GM10266 (cell line): ENCODE measurements at regions not wholly inside any gene's neighbourhood (a gene's known extent, or its start where the extent isn't known, plus 50 kb on each side); places are given as distances from the start of the nearest gene placed in this dataset.

ENCODE experiments used
- DNase-seq: peaks from one replicate; pipeline ENCODE4 v3.0.0; 2012; ENCODE audit errors: extremely low spot score
- TF ChIP-seq, protein P1 (sequence below): IDR thresholded peaks from 2 replicates; pipeline ENCODE4 v1.5.1; 2012; ENCODE audit warnings: mild to moderate bottlenecking, low read depth; ENCODE audit not compliant: control insufficient read depth, insufficient read depth; ENCODE audit errors: missing control alignments

DNA sequence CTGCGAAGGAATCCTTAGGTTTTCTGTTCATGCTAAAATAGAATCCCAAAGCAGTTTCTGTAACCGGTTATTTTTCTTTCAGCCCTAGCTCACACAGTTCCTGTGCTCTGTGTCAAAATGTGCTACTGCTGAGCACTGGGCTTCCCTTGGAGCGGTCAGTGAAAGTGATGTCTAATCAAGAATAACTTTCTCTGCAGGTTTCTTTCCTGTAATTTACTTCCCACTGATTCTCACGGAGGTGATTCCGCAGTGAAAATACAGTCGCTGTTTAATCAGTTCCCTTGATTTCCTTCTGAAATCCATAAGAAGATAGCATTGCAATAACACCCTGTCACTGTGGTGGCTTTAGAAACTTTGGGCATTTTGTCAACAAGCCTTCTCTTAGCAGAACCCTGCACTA, 112.0 kb upstream of the ISL1 start:
- TF ChIP-seq, protein P1, sequence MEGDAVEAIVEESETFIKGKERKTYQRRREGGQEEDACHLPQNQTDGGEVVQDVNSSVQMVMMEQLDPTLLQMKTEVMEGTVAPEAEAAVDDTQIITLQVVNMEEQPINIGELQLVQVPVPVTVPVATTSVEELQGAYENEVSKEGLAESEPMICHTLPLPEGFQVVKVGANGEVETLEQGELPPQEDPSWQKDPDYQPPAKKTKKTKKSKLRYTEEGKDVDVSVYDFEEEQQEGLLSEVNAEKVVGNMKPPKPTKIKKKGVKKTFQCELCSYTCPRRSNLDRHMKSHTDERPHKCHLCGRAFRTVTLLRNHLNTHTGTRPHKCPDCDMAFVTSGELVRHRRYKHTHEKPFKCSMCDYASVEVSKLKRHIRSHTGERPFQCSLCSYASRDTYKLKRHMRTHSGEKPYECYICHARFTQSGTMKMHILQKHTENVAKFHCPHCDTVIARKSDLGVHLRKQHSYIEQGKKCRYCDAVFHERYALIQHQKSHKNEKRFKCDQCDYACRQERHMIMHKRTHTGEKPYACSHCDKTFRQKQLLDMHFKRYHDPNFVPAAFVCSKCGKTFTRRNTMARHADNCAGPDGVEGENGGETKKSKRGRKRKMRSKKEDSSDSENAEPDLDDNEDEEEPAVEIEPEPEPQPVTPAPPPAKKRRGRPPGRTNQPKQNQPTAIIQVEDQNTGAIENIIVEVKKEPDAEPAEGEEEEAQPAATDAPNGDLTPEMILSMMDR, result no peak
- DNase-seq, result no peak

DNA sequence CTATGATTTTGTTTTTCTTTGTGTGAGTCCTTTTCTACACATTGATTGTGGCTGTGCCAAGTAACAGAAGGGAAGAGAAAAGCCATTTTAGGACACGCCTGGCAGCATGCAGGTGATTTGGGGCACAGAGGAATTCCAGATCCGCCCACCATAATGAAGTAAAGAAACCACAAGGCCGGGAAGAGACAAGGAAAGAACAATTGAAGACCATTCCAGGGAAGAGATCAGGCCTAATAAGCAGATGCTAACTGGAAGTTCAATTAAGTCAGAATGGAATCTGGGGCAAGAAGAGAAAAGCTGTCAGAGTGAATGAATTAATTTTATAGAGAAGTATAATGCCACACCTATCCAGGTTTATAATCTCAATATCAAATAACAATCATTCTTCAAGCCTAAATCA, 110.2 kb upstream of the ISL1 start:
- no peak for DNase-seq

DNA sequence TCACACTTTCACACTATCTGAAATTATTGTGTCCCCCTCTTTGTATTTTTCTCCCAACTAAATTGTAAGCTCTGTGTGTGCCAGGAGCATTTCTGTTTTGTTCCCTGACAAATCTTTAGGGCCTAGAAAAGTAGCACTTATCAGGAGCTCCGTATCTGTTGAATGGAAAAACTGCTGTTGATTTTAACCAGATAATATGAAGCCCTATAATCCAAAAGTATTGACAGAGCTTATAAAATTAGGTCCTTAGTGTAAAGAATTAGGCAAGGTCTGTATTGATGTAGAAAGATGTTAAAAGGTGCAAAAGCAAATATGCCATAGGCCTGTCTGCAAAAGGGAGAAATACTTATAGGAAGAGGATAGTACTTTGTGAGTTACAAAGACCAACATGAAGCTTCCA, 109.4 kb upstream of the ISL1 start:
- TF ChIP-seq, protein P1, result no peak
- DNase-seq, result no peak

More for the DNA sequence above, 110.2 kb upstream of the ISL1 start:
- TF ChIP-seq, protein P1, result no peak

DNA sequence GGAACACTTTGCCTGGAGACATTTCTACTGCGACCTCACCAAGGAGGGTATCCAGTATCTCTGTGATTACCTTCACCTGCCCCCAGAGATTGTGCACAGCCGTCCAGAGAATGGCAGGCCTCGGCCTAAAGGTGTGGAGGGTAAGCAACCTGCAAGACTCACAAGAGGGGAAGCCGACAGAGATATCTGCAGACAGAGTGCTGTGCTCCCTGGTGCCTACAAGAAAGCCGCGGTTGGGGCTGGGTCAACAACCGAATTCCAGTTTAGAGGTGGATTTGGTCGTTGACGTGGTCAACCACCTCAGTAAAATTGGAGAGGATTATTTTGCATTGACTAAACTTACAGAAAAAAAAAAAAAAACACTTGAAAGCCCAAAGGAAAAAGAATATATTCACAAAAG, 107.8 kb upstream of the ISL1 start:
- TF ChIP-seq, protein P1, result no peak
- DNase-seq, result no peak

DNA sequence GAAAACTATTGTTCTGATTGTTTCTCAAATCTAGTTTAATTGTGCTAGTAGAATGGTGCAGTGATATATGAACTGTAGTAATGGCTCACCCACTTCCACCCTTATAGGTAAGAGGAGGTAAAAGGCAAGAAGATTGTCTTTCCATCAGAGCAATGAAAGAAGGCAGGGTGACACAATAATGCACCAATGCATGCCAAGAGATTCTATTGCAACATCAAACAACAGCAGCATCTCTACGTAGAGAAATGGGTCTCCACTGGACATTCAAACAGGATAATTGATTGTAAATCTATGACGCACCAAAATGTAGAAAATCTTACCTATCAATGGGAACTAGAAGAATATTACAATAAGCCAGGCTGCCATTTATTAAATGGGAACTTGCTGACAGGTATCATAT, 107.0 kb upstream of the ISL1 start:
- TF ChIP-seq, protein P1, result no peak

DNA sequence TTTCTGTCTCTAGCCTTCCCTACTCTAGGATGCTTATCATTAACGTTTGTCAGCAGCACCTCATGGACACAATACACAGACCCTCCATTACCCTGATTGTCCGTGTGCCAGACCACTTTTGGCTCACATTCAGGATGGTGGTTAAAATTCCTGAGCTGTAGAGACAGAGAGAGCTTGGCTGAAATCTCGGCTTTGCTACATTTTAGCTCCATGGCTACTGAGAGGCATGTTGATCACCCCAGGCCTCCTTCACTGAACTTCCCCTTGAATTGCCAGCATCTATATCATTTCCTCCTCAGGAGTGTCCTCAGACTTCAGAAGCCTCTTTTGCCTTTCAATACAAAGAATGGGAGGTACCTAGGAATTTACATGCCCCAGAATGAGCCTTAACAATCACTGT, 104.7 kb upstream of the ISL1 start:
- no peak for DNase-seq
- TF ChIP-seq, protein P1, result no peak

More for the DNA sequence above, 107.0 kb upstream of the ISL1 start:
- DNase-seq, result no peak

DNA sequence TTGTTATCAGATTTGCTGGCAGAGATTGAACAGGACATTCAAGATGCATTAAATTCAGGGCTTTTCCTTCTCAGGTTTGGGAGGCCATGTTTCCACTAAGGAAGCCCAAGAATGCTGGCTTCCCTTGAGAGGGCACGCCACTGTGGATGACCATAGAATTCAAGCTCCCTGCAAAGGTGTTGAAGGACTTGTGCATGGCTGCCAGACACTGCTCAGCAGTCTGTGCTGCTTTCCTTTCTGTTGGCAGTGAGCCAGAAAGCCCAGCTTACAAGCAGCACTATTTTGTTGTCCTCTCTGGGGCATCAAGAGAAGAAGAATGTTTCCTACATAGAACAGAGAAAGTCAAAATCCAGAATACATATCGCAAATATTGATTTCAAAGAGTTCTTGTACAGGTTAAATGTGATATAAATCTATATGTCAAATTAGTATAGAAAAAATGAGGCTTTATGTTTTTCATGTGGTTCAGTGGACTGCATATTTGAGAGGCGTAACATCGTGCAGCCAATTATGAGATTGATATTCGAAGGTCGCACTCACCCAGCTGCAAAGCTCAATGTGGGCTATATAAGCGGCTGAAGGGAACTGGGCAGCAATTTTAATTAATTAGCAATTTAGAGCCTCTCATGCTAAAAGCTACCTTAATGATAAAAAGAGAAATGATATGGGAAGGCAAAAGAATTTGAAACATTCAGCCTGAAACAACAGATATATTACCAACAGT, 103.1 kb upstream of the ISL1 start:
- DNase-seq, result no peak

More for the DNA sequence above, 103.1 kb upstream of the ISL1 start:
- TF ChIP-seq, protein P1, result no peak
